Loucy (cell line): ENCODE measurements at regions not wholly inside any gene's neighbourhood (a gene's known extent, or its start where the extent isn't known, plus 50 kb on each side); places are given as distances from the start of the nearest gene placed in this dataset.

Experiments used
- CTCF ChIP-seq: fragments of 200-600 bp; sonication (generic); conservative IDR thresholded peaks from 2 replicates; pipeline ENCODE4 v1.5.1; 2014; ENCODE audit warnings: mild to moderate bottlenecking, antibody characterized with exemption, low read length
- EZH2phosphoT487 ChIP-seq: fragments of 200-600 bp; IDR thresholded peaks from 2 replicates; pipeline ENCODE4 v1.6.1; 2018; ENCODE audit warnings: antibody characterized with exemption, mild to moderate bottlenecking, moderate library complexity, borderline replicate concordance

- TF ChIP-seq CTCF = no peak
- TF ChIP-seq EZH2phosphoT487 = no peak
Measured at GRCh38 chrX:39398963-39399261, 597.7 kb downstream of the MID1IP1 start.
